ENCODE measurements at regions not wholly inside any gene's neighbourhood (a gene's known extent, or its start where the extent isn't known, plus 50 kb on each side); places are given as distances from the start of the nearest gene placed in this dataset.

- TF ChIP-seq MXI1 (conservative IDR thresholded peaks at IDR 0.05; ENCODE audit: poor library complexity, severe bottlenecking), result no peak
- no peak for TF ChIP-seq EZH2 (IDR thresholded peaks at IDR 0.05; ENCODE audit: borderline replicate concordance, insufficient read depth, low read length, poor library complexity, severe bottlenecking)
- no peak for TF ChIP-seq RAD21 (conservative IDR thresholded peaks at IDR 0.05)
- TF ChIP-seq POLR2AphosphoS5 (IDR thresholded peaks at IDR 0.05), result no peak
- TF ChIP-seq TAF1 (IDR thresholded peaks at IDR 0.05; ENCODE audit: low read depth), result no peak
- TF ChIP-seq CTCF (IDR thresholded peaks at IDR 0.05; ENCODE audit: poor library complexity, severe bottlenecking), result no peak
Observed at GRCh38 chr13:73323615-73324014, 264.8 kb downstream of the KLF5 start.

Data from neural cell (in vitro differentiated cells).